GM19035 (cell line): ENCODE measurements at regions not wholly inside any gene's neighbourhood (a gene's known extent, or its start where the extent isn't known, plus 50 kb on each side); places are given as distances from the start of the nearest gene placed in this dataset.
"Not testable (repeated sequence)": the region's sequence is repeated elsewhere in the genome, so short reads cannot be mapped to it uniquely, and the experiment has no call there.

Experiments
- ATAC-seq: cut with Tn5 transposase; IDR thresholded peaks from one replicate; pipeline ENCODE4 v1.9.1; 2021; ENCODE audit not compliant: unreplicated experiment

GRCh38 chr5:156170351-156170961 lies 156.5 kb upstream of the SGCD start:
- ATAC-seq: no peak

- ATAC-seq: no peak
Measured at GRCh38 chr5:156174225-156174624, 152.7 kb upstream of the SGCD start.

- no peak for ATAC-seq
Measured at GRCh38 chr5:156178117-156178516, 148.8 kb upstream of the SGCD start.

GRCh38 chr5:156181656-156182055 lies 145.3 kb upstream of the SGCD start:
- no peak for ATAC-seq

- ATAC-seq: no peak
Measured at GRCh38 chr5:156182174-156182967, 144.6 kb upstream of the SGCD start.

- no peak for ATAC-seq
Measured at GRCh38 chr5:156186760-156187159, 140.2 kb upstream of the SGCD start.

- no peak for ATAC-seq
Measured at GRCh38 chr5:156188016-156188415, 138.9 kb upstream of the SGCD start.

- no peak for ATAC-seq
Measured at GRCh38 chr5:156189628-156190027, 137.3 kb upstream of the SGCD start.

GRCh38 chr5:156191547-156191946 lies 135.4 kb upstream of the SGCD start:
- no peak for ATAC-seq

- no peak for ATAC-seq
Measured at GRCh38 chr5:156197042-156197635, 129.8 kb upstream of the SGCD start.

GRCh38 chr5:156199045-156199444 lies 127.9 kb upstream of the SGCD start:
- no peak for ATAC-seq

GRCh38 chr5:156200938-156201787 lies 125.8 kb upstream of the SGCD start:
- ATAC-seq: no peak

GRCh38 chr5:156201788-156202403 lies 125.1 kb upstream of the SGCD start:
- no peak for ATAC-seq

GRCh38 chr5:156208271-156208670 lies 118.7 kb upstream of the SGCD start:
- ATAC-seq: no peak

GRCh38 chr5:156218367-156219158 lies 108.4 kb upstream of the SGCD start:
- no peak for ATAC-seq

GRCh38 chr5:156219483-156220005 lies 107.4 kb upstream of the SGCD start:
- ATAC-seq: no peak

- ATAC-seq: no peak
Measured at GRCh38 chr5:156221816-156222215, 105.1 kb upstream of the SGCD start.

GRCh38 chr5:156223547-156223946 lies 103.4 kb upstream of the SGCD start:
- no peak for ATAC-seq

- not testable (repeated sequence) for ATAC-seq
Measured at GRCh38 chr5:156226485-156226884, 100.5 kb upstream of the SGCD start.

GRCh38 chr5:156230887-156231286 lies 96.1 kb upstream of the SGCD start:
- ATAC-seq: no peak
